Stimulated activated CD4-positive, alpha-beta T cell treated with anti-CD3 and anti-CD28 coated beads, Interleukin-4, amount 100 ng/mL, for 1 hour (primary cell): ENCODE measurements at regions not wholly inside any gene's neighbourhood (a gene's known extent, or its start where the extent isn't known, plus 50 kb on each side); places are given as distances from the start of the nearest gene placed in this dataset.
"Not testable (repeated sequence)": the region's sequence is repeated elsewhere in the genome, so short reads cannot be mapped to it uniquely, and the experiment has no call there.

Source experiments
- DNase-seq: peaks from one replicate; pipeline ENCODE4 v3.0.0-alpha.2; 2020

GRCh38 chr2:225773148-225773547, 373.6 kb downstream of the NYAP2 start:
- no peak for DNase-seq

- no peak for DNase-seq
Observed at GRCh38 chr2:225771701-225772100, 372.2 kb downstream of the NYAP2 start.

GRCh38 chr2:225768741-225769140, 369.2 kb downstream of the NYAP2 start:
- DNase-seq: no peak

GRCh38 chr2:225766431-225766830, 366.9 kb downstream of the NYAP2 start:
- DNase-seq: no peak

- no peak for DNase-seq
Observed at GRCh38 chr2:225765820-225766219, 366.3 kb downstream of the NYAP2 start.

- DNase-seq: no peak
Observed at GRCh38 chr2:225764346-225764745, 364.8 kb downstream of the NYAP2 start.

- DNase-seq: no peak
Observed at GRCh38 chr2:225763711-225764110, 364.2 kb downstream of the NYAP2 start.

GRCh38 chr2:225761396-225761795, 361.9 kb downstream of the NYAP2 start:
- DNase-seq: no peak

- no peak for DNase-seq
Observed at GRCh38 chr2:225757248-225757647, 357.7 kb downstream of the NYAP2 start.

GRCh38 chr2:225756198-225756597, 356.7 kb downstream of the NYAP2 start:
- no peak for DNase-seq

GRCh38 chr2:225748609-225749008, 349.1 kb downstream of the NYAP2 start:
- no peak for DNase-seq

GRCh38 chr2:225743996-225744395, 344.5 kb downstream of the NYAP2 start:
- not testable (repeated sequence) for DNase-seq

GRCh38 chr2:225742487-225742886, 343.0 kb downstream of the NYAP2 start:
- no peak for DNase-seq

GRCh38 chr2:225740086-225740485, 340.6 kb downstream of the NYAP2 start:
- DNase-seq: no peak

- DNase-seq: no peak
Observed at GRCh38 chr2:225739328-225739727, 339.8 kb downstream of the NYAP2 start.

- no peak for DNase-seq
Observed at GRCh38 chr2:225738735-225739134, 339.2 kb downstream of the NYAP2 start.

GRCh38 chr2:225737556-225737955, 338.0 kb downstream of the NYAP2 start:
- DNase-seq: no peak

- DNase-seq: no peak
Observed at GRCh38 chr2:225735844-225736243, 336.3 kb downstream of the NYAP2 start.

GRCh38 chr2:225725726-225726125, 326.2 kb downstream of the NYAP2 start:
- no peak for DNase-seq
